ENCODE measurements at regions not wholly inside any gene's neighbourhood (a gene's known extent, or its start where the extent isn't known, plus 50 kb on each side); places are given as distances from the start of the nearest gene placed in this dataset.

DNA sequence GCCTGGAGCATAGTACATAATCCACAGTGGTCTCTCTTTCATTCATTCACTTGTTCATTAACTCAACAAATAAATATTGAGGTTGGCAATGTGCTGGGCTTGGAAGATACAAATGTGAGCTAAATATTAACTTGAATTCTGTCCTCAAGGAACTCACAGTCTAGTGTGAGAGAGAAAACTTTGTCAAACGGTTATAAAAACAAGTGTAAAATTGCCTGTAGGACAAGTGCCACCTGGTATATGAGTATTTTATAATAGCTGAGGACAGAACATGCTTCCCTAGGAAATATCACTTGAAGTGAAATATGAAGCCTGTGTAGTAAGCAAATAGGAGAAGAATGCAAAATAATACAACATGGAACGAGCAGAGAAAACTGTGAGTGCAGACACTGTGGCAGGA, 173.1 kb upstream of the CMC1 start:
- H3K27me3 ChIP-seq (ENCODE audit: control insufficient read depth, extremely low read depth, insufficient read depth, low read length) = no peaks in the 10 kb centered on the region
- no peak overlapping the region for H3K4me3 ChIP-seq (ENCODE audit: control insufficient read depth in 2 of 3, extremely low read depth in 1 of 3, insufficient read depth in 2 of 3, low read depth in 1 of 3, low read length in 3 of 3)
- H3K36me3 ChIP-seq (ENCODE audit: control insufficient read depth in 2 of 2, extremely low read depth in 1 of 2, insufficient read depth in 2 of 2, low read length in 2 of 2) = no peaks in the 10 kb centered on the region
- H3K4me1 ChIP-seq (ENCODE audit: control insufficient read depth, extremely low read depth, insufficient read depth, low read length) = no peaks in the 10 kb centered on the region
- DNase-seq (ENCODE audit: low read depth, low spot score) = no peak
- FAIRE-seq = no peak
- no peak overlapping the region for H2AFZ ChIP-seq (ENCODE audit: control insufficient read depth, low read length)
- no peak overlapping the region for H3K4me2 ChIP-seq (ENCODE audit: control insufficient read depth, extremely low read depth, insufficient read depth, low read depth, low read length)
- H3K79me2 ChIP-seq (ENCODE audit: control insufficient read depth, insufficient read depth, low read length) = no peaks in the 10 kb centered on the region
- H3K9ac ChIP-seq (ENCODE audit: control insufficient read depth, extremely low read depth, insufficient read depth, low read length) = no peak overlapping the region
- dilution Hi-C loops (cut with MboI; ENCODE audit: extremely low pct_ligation_motif_present, low sequenced_read_pairs) = no loop called here
- H3K9me1 ChIP-seq (ENCODE audit: control insufficient read depth, extremely low read depth, insufficient read depth, low read length) = no peaks in the 10 kb centered on the region
- no peaks in the 10 kb centered on the region for H4K20me1 ChIP-seq (ENCODE audit: control insufficient read depth, extremely low read depth, insufficient read depth, low read length)
- H3K9me3 ChIP-seq (ENCODE audit: control insufficient read depth, low read depth, low read length) = no peaks in the 10 kb centered on the region
- TF ChIP-seq, protein P1, sequence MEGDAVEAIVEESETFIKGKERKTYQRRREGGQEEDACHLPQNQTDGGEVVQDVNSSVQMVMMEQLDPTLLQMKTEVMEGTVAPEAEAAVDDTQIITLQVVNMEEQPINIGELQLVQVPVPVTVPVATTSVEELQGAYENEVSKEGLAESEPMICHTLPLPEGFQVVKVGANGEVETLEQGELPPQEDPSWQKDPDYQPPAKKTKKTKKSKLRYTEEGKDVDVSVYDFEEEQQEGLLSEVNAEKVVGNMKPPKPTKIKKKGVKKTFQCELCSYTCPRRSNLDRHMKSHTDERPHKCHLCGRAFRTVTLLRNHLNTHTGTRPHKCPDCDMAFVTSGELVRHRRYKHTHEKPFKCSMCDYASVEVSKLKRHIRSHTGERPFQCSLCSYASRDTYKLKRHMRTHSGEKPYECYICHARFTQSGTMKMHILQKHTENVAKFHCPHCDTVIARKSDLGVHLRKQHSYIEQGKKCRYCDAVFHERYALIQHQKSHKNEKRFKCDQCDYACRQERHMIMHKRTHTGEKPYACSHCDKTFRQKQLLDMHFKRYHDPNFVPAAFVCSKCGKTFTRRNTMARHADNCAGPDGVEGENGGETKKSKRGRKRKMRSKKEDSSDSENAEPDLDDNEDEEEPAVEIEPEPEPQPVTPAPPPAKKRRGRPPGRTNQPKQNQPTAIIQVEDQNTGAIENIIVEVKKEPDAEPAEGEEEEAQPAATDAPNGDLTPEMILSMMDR (optimal IDR thresholded peaks at IDR 0.05 in 1 of 3, IDR thresholded peaks at IDR 0.05 in 1 of 3, conservative IDR thresholded peaks at IDR 0.05 in 1 of 3; ENCODE audit: extremely low read depth in 1 of 3, insufficient read depth in 2 of 3, low read length in 3 of 3) = no peak
- TF ChIP-seq EZH2 (IDR thresholded peaks at IDR 0.05; ENCODE audit: low read length) = no peak
- H3K27ac ChIP-seq (ENCODE audit: control insufficient read depth, insufficient read depth, low read length) = no peak overlapping the region

- H3K36me3 ChIP-seq (ENCODE audit: control insufficient read depth in 2 of 2, extremely low read depth in 1 of 2, insufficient read depth in 2 of 2, low read length in 2 of 2) = no peaks in the 10 kb centered on the region
- no peak overlapping the region for H2AFZ ChIP-seq (ENCODE audit: control insufficient read depth, low read length)
- H4K20me1 ChIP-seq (ENCODE audit: control insufficient read depth, extremely low read depth, insufficient read depth, low read length) = no peaks in the 10 kb centered on the region
- H3K4me3 ChIP-seq (ENCODE audit: control insufficient read depth in 2 of 3, extremely low read depth in 1 of 3, insufficient read depth in 2 of 3, low read depth in 1 of 3, low read length in 3 of 3) = no peak overlapping the region
- H3K27me3 ChIP-seq (ENCODE audit: control insufficient read depth, extremely low read depth, insufficient read depth, low read length) = no peaks in the 10 kb centered on the region
- no peaks in the 10 kb centered on the region for H3K9me1 ChIP-seq (ENCODE audit: control insufficient read depth, extremely low read depth, insufficient read depth, low read length)
- dilution Hi-C loops (cut with MboI; ENCODE audit: extremely low pct_ligation_motif_present, low sequenced_read_pairs) = no loop called here
- no peak for DNase-seq (ENCODE audit: low read depth, low spot score)
- H3K4me1 ChIP-seq (ENCODE audit: control insufficient read depth, extremely low read depth, insufficient read depth, low read length) = no peaks in the 10 kb centered on the region
- no peaks in the 10 kb centered on the region for H3K9me3 ChIP-seq (ENCODE audit: control insufficient read depth, low read depth, low read length)
- no peaks in the 10 kb centered on the region for H3K79me2 ChIP-seq (ENCODE audit: control insufficient read depth, insufficient read depth, low read length)
- FAIRE-seq = no peak
- H3K9ac ChIP-seq (ENCODE audit: control insufficient read depth, extremely low read depth, insufficient read depth, low read length) = no peak overlapping the region
- no peak overlapping the region for H3K27ac ChIP-seq (ENCODE audit: control insufficient read depth, insufficient read depth, low read length)
- TF ChIP-seq EZH2 (IDR thresholded peaks at IDR 0.05; ENCODE audit: low read length) = no peak
- TF ChIP-seq, protein P1 (optimal IDR thresholded peaks at IDR 0.05 in 1 of 3, IDR thresholded peaks at IDR 0.05 in 1 of 3, conservative IDR thresholded peaks at IDR 0.05 in 1 of 3; ENCODE audit: extremely low read depth in 1 of 3, insufficient read depth in 2 of 3, low read length in 3 of 3) = no peak
- H3K4me2 ChIP-seq (ENCODE audit: control insufficient read depth, extremely low read depth, insufficient read depth, low read depth, low read length) = no peak overlapping the region
These were observed 172.0 kb upstream of the CMC1 start for GRCh38 chr3:28069438-28069837.

All from keratinocyte (primary cell).